ENCODE measurements at regions not wholly inside any gene's neighbourhood (a gene's known extent, or its start where the extent isn't known, plus 50 kb on each side); places are given as distances from the start of the nearest gene placed in this dataset.
"Not testable (repeated sequence)": the region's sequence is repeated elsewhere in the genome, so short reads cannot be mapped to it uniquely, and the experiment has no call there.

DNA sequence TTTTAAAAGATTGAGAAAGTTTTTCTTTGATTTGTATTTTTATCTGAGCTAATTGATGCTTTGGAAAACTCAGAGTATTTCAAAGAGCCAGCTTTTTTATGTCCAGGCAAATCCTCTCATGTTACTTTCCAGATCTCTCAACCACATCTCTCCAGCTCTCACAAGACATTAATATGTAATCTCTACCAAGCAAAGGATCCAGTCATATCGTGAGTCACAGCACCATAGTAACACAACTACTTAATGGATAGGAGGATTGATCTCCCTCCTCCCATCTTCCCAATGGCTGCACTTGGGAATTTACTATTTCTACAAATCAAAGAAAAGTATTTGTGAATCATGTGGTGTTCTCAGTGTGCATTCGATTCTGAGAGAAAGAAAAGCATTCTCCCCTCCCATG, 63.3 kb downstream of the POU4F1 start:
- no peaks in the 10 kb centered on the region for H3K4me1 Mint-ChIP-seq
- DNase-seq: no peak
- H3K4me3 Mint-ChIP-seq: no peak overlapping the region
- ATAC-seq: no peak
- H3K9me3 Mint-ChIP-seq (ENCODE audit: low read depth): no peaks in the 10 kb centered on the region
- no peaks in the 10 kb centered on the region for H3K36me3 Mint-ChIP-seq
- no peak overlapping the region for H3K27ac Mint-ChIP-seq
- CTCF ChIA-PET: no interaction called here
- H3K27me3 Mint-ChIP-seq: peaks cover 3% of the 10 kb centered on the region

DNA sequence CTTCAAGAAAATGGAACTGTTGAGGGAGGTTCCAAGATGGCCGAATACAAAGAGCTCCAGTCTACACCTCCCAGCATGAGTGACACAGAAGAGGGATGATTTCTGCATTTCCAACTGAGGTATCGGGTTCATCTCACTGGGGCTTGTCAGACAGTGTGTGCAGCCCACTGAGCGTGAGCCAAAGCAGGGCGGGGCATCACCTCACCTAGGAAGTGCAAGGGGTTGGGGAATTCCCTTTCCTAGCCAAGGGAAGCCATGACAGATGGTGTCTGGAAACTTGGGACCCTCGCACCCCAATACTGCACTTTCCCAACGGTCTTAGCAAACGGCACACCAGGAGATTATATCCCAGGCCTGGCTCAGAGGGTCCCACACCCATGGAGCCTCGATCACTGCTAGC, 77.3 kb downstream of the POU4F1 start:
- ATAC-seq; H3K4me1 Mint-ChIP-seq; H3K36me3 Mint-ChIP-seq; H3K4me3 Mint-ChIP-seq; DNase-seq; H3K9me3 Mint-ChIP-seq (ENCODE audit: low read depth); H3K27ac Mint-ChIP-seq; H3K27me3 Mint-ChIP-seq; CTCF ChIA-PET: not testable (repeated sequence)

DNA sequence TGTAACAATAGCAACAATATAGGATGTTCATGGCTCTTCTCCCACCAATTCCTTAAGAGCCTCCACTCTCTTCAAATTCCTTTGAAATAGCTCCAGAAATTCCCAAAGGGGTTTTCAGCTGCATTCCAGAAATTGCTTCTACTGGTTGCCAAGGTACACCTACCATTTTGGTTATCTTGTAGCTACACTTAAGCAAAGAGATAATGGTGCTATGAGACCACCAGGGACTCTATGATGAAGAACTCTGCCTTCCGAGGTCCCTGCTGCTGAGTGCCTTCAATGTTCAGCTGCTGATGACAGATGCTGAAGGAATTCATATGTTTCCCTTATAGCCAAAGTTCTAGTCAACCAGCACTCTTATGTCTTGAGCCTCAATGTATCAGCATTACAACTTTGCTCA, 78.4 kb downstream of the POU4F1 start:
- CTCF ChIA-PET: no interaction called here
- no peak overlapping the region for H3K4me3 Mint-ChIP-seq
- no peak for DNase-seq
- H3K27ac Mint-ChIP-seq: no peak overlapping the region
- H3K4me1 Mint-ChIP-seq: no peaks in the 10 kb centered on the region
- no peak for ATAC-seq
- no peaks in the 10 kb centered on the region for H3K36me3 Mint-ChIP-seq
- H3K9me3 Mint-ChIP-seq (ENCODE audit: low read depth): peaks cover 2% of the 10 kb centered on the region
- no peaks in the 10 kb centered on the region for H3K27me3 Mint-ChIP-seq

DNA sequence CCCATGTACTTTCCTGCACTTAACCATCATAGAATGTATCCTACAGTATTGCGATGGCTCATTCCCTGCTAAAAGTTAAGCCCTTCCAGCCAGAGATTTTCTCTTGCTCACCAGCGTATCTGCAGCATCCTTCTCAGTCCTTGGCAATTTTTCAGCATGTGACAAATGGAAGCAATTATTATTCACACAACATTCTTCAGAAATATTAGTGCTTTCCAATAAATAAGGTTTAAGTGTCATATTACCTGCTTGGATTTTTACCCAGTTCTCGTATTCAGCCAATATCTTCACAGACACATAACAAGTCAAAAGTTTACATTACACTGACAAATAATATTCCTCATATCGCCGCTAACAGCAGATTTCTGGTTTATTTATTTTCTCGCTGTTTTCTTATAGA, 82.3 kb downstream of the POU4F1 start:
- ATAC-seq: no peak
- DNase-seq: no peak
- CTCF ChIA-PET: no interaction called here
- Mint-ChIP-seq H3K9me3 (ENCODE audit: low read depth) (peaks cover 2% of the 10 kb centered on the region), H3K27me3 (no peaks in the 10 kb centered on the region), H3K36me3 (no peaks in the 10 kb centered on the region), H3K27ac (no peak overlapping the region), H3K4me3 (no peak overlapping the region), H3K4me1 (no peaks in the 10 kb centered on the region)

GRCh38 chr13:78520425-78520824, 82.9 kb downstream of the POU4F1 start:
- Mint-ChIP-seq H3K27ac (no peak overlapping the region), H3K4me1 (no peaks in the 10 kb centered on the region), H3K4me3 (no peak overlapping the region), H3K9me3 (ENCODE audit: low read depth) (no peaks in the 10 kb centered on the region), H3K36me3 (no peaks in the 10 kb centered on the region), H3K27me3 (no peaks in the 10 kb centered on the region)
- ATAC-seq (no peak), DNase-seq (no peak)
- CTCF ChIA-PET: no interaction called here

- H3K36me3 Mint-ChIP-seq; H3K9me3 Mint-ChIP-seq (ENCODE audit: low read depth); DNase-seq; H3K4me1 Mint-ChIP-seq; CTCF ChIA-PET; H3K4me3 Mint-ChIP-seq; ATAC-seq; H3K27me3 Mint-ChIP-seq; H3K27ac Mint-ChIP-seq: not testable (repeated sequence)
Observed at GRCh38 chr13:78518482-78518881, 84.9 kb downstream of the POU4F1 start.

GRCh38 chr13:78499802-78500201, 103.5 kb downstream of the POU4F1 start:
- Mint-ChIP-seq H3K9me3 (ENCODE audit: low read depth) (no peaks in the 10 kb centered on the region), H3K4me3 (no peak overlapping the region), H3K4me1 (no peaks in the 10 kb centered on the region), H3K27ac (no peak overlapping the region), H3K36me3 (no peaks in the 10 kb centered on the region), H3K27me3 (no peaks in the 10 kb centered on the region)
- CTCF ChIA-PET: no interaction called here
- DNase-seq (no peak), ATAC-seq (no peak)

DNA sequence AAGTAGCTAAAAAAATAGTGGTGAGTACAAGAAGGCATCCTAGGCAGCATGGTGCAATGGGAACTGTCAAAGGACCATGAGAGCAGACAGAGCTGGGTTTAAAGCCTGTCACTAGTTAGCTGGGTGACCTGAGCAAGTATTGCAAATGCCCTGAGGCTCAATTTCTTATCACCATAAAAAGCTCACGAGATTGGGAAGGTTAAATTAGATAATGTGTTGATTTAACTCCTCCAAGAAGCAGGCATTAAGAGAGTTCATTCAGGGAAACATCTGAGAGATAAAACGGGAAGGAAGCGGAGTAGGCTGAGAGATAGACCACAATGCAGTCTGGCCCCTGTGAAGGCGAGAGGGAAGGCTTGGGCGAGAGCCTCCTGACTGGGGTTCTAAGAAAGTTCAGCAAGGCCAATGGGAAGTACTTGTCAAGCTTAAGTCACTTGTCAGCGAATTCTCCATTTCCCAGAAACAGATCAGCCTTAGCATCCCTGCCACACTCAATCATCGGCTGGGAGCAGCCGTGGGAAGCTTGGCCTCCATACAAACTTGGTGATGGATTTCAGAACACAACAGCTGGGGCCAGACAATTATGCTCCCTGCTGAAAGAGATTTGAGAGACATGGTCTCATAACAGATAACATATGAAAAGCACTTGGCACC, 105.5 kb downstream of the POU4F1 start:
- ATAC-seq (no peak), DNase-seq (no peak)
- Mint-ChIP-seq H3K27me3 (no peaks in the 10 kb centered on the region), H3K36me3 (no peaks in the 10 kb centered on the region), H3K4me1 (no peaks in the 10 kb centered on the region), H3K27ac (no peak overlapping the region), H3K9me3 (ENCODE audit: low read depth) (no peaks in the 10 kb centered on the region), H3K4me3 (no peak overlapping the region)
- CTCF ChIA-PET: interaction anchor here (0.7 kb wide), 1 partner anchor 1227 kb away, joined by 3 read pairs; no protein-coding TSS in a partner anchor

DNA sequence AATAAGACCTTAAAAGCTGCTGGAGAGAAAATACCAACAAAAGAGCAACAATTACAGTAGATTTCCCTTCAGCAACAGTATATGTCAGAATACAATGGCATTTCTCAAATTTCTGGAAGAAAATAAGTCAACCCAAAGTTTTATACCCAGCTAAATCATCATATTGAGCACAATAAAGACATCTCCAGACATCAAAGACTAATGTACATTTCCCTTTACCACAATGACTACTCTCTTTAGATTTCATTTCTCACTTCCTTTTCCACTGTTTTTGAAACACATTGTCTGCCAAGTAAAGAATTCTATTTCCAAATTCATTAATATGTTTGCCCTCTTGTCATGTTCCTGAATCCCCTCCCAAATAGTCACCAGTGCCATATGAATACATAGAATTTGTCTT, 111.4 kb downstream of the POU4F1 start:
- no peak for ATAC-seq
- H3K27me3 Mint-ChIP-seq: no peaks in the 10 kb centered on the region
- no peak for DNase-seq
- H3K27ac Mint-ChIP-seq: no peak overlapping the region
- H3K4me3 Mint-ChIP-seq: no peak overlapping the region
- no peaks in the 10 kb centered on the region for H3K36me3 Mint-ChIP-seq
- H3K4me1 Mint-ChIP-seq: no peaks in the 10 kb centered on the region
- CTCF ChIA-PET: no interaction called here
- H3K9me3 Mint-ChIP-seq (ENCODE audit: low read depth): peaks cover 5% of the 10 kb centered on the region

- H3K9me3 Mint-ChIP-seq (ENCODE audit: low read depth); H3K36me3 Mint-ChIP-seq; DNase-seq; H3K27ac Mint-ChIP-seq; H3K27me3 Mint-ChIP-seq; H3K4me1 Mint-ChIP-seq; ATAC-seq; CTCF ChIA-PET; H3K4me3 Mint-ChIP-seq: not testable (repeated sequence)
Observed at GRCh38 chr13:78490225-78490624, 113.1 kb downstream of the POU4F1 start.

GRCh38 chr13:78487707-78488106, 115.6 kb downstream of the POU4F1 start:
- CTCF ChIA-PET: no interaction called here
- Mint-ChIP-seq H3K27ac (no peak overlapping the region), H3K4me1 (no peaks in the 10 kb centered on the region), H3K27me3 (no peaks in the 10 kb centered on the region), H3K9me3 (ENCODE audit: low read depth) (peaks cover 5% of the 10 kb centered on the region), H3K4me3 (no peak overlapping the region), H3K36me3 (no peaks in the 10 kb centered on the region)
- DNase-seq (no peak), ATAC-seq (no peak)

DNA sequence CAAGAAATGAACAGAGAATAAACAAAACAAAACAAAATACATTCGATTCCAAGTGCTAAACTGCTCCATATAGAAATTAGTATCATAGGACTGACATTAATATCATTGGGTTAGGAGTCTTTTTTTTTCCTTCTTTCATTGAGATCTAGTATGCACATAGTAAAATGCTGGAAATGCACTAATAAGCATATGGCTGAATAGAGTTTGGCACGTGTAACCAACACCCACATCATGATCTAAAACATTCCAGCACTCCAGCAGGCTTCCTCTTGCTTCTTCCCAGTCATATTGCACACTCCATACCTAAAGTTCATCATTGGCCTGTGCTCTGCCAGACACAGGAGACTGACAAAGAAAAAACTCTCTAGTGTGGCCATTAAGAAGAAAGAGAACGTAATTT, 117.5 kb downstream of the POU4F1 start:
- no peaks in the 10 kb centered on the region for H3K36me3 Mint-ChIP-seq
- no peak for ATAC-seq
- no peaks in the 10 kb centered on the region for H3K27me3 Mint-ChIP-seq
- H3K4me1 Mint-ChIP-seq: no peaks in the 10 kb centered on the region
- no peaks in the 10 kb centered on the region for H3K9me3 Mint-ChIP-seq (ENCODE audit: low read depth)
- H3K4me3 Mint-ChIP-seq: no peak overlapping the region
- CTCF ChIA-PET: no interaction called here
- DNase-seq: no peak
- H3K27ac Mint-ChIP-seq: no peak overlapping the region

DNA sequence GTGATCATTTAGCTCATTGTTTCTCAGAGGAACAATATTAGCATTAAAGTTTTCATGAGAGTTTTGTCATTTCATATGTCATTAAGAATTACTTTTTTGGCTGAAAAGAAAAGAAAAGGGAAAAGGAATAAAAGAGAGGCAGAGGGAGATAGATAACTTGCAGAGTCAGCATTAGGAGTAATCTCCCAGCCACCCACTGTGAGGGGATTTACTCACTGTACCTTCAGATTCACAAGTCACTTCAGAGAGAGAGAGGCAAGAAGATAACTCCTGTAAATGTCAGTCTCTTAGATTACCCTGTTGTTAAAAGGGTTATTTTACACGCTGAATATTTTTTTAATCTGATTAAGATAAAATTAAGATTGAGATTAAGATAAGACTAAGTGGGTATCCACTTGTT, 125.2 kb downstream of the POU4F1 start:
- DNase-seq: no peak
- no peak for ATAC-seq
- no peaks in the 10 kb centered on the region for H3K4me1 Mint-ChIP-seq
- H3K27ac Mint-ChIP-seq: no peak overlapping the region
- H3K36me3 Mint-ChIP-seq: no peaks in the 10 kb centered on the region
- CTCF ChIA-PET: no interaction called here
- H3K4me3 Mint-ChIP-seq: no peak overlapping the region
- H3K9me3 Mint-ChIP-seq (ENCODE audit: low read depth): no peaks in the 10 kb centered on the region
- H3K27me3 Mint-ChIP-seq: no peaks in the 10 kb centered on the region

- no peaks in the 10 kb centered on the region for H3K36me3 Mint-ChIP-seq
- CTCF ChIA-PET: no interaction called here
- H3K27ac Mint-ChIP-seq: no peak overlapping the region
- no peaks in the 10 kb centered on the region for H3K27me3 Mint-ChIP-seq
- no peaks in the 10 kb centered on the region for H3K9me3 Mint-ChIP-seq (ENCODE audit: low read depth)
- no peak overlapping the region for H3K4me3 Mint-ChIP-seq
- DNase-seq: no peak
- no peaks in the 10 kb centered on the region for H3K4me1 Mint-ChIP-seq
- no peak for ATAC-seq
Observed at GRCh38 chr13:78476910-78477309, 126.4 kb downstream of the POU4F1 start.

DNA sequence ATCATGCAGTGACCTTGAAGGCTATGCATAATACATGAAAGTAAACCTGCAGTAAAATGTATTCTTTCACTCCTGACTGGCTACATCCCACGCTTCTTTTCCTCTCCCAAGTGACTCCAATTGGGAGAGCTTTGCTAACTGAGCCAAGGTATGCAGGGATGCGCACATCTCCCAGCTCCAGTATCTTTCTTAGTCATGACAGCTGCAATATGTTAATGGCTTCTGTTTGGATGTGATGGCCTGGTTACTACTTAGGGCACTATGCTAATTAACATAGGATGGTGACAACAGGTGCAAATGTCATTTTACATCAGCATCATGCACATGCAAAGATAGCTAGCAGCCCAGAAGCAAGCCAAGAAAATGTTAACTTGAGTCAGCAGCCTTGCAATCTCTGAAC, 134.7 kb downstream of the POU4F1 start:
- no peak overlapping the region for H3K27ac Mint-ChIP-seq
- H3K4me1 Mint-ChIP-seq: no peaks in the 10 kb centered on the region
- H3K4me3 Mint-ChIP-seq: no peak overlapping the region
- ATAC-seq (no peak), DNase-seq (no peak)
- H3K36me3 Mint-ChIP-seq: no peaks in the 10 kb centered on the region
- H3K9me3 Mint-ChIP-seq (ENCODE audit: low read depth): no peaks in the 10 kb centered on the region
- CTCF ChIA-PET: interaction anchor here (1.0 kb wide), 1 partner anchor 11 kb away, joined by 3 read pairs; no protein-coding TSS in a partner anchor
- no peaks in the 10 kb centered on the region for H3K27me3 Mint-ChIP-seq
